ENCODE measurements at regions not wholly inside any gene's neighbourhood (a gene's known extent, or its start where the extent isn't known, plus 50 kb on each side); places are given as distances from the start of the nearest gene placed in this dataset.

DNA sequence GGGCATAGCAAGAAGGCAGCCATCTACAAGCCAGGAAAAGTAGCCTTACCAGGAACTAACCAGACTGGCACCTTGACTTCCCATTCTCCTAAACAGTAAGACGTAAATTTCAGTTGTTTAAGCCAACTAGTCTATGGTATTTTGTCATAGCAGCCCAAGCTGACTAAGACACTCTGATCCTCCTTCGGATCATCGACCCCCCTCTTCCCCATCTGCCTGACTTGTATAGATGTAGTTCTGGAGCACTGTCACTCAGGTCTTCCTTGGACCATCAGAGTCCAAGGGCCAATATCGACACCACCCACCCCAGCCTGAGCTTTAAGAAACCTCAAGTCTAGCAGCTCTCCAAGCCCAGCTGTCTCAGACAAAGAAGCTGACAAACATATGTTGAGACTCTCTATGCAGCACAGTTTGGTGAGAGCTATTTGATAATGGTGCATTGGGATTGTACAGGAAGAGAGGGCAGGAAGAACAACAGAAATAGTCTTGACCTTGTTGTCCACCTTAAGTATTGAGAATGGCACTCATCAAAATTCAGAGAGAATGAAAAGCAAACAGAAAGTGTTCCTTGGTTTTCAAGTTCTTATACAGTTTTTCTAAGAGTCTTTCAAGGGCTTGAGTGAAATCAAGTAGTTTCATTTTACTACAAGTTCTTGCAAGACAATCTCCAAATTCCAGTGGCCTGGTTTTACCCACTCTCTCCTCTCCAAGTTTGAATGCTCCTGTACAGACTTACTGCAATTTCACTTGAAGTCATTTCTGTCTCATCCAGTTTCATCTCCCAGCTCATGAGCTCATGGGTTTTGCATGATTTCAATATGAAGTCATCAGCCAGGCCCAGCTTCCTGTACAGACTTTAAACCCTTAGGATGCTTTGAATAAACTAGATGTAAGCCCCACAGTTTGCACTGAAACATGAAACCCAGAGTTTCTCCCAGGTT, 122.3 kb upstream of the RAI14 start:
- peak; percentile 32 for DNase-seq (ENCODE audit: low spot score)

DNA sequence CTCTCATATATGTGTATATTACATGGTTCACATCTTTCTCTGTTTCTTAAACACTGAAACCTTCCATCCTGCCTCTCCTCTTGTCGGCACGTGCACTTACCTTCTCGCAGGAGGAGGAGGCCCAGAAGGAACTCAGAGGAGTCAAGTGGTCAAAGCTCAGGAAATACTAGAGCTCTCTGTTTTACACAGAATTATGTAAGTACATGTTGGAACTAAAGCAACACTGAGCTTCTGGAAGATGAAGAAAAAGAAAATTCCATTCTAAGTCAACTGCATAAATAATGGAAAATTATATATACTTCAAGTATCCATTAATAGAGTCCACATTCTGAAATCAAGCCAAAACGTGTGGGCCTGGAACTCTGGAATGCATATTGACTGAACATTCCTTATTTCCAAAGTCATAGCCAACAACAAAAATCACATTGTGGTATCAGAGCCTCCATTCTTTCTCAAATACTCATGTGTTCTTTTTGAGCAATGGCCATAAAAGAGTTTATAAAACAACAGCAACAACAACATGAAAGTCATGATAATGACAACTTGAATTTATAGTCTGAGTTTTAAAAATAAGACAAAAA, 121.5 kb upstream of the RAI14 start:
- DNase-seq (ENCODE audit: low spot score), result peak; percentile 22

DNA sequence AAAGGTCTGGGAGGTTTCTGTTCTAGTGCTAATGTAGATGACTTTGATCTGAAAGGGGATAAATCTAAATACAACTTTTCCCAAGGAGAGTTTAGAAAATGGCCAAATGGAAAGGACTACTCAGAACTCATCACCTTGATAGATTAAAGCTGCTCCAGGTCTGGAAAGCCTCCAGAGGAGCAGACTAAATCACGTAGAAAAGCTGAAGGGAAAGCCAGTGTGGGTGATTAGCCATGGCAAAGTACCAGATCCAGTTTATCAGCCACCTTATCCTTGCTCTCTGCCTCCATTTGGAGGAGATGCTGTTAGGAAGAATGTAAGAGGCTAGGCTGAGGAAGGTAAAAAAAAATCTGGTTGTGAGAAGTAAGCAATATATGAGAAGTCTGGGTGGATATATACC, 120.7 kb upstream of the RAI14 start:
- DNase-seq (ENCODE audit: low spot score), result no peak

DNA sequence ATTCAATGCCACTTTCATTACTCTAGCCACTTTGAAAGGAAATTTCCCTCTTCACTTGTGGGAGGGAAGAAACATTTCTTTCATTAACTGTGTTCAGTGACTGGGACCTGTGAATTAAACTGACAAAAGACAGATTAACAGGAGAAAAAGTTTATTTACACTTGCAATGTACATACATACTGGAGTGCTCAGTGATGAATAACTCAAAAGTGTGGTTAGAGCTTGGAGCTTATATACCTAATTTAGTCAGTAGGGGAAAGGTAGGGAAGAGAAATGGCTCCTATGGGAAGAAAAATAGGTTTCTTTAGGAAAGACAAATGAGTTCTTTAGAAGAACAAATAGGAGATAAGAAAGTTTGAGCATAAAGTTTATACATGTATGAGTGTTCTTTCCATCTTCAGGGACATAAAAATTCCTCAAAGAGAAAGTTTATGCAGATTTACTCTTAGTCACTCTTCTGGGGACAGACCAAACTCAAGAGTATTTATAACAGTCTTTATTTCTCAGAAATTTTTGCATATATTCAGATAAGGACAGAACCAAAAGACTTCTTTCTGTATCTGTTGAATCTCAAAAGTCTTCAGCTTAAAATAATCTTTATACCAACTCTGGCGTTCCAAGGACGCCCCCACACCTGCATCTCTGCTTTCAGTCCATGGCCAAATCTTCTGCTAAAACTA, 120.0 kb upstream of the RAI14 start:
- no peak for DNase-seq (ENCODE audit: low spot score)

DNA sequence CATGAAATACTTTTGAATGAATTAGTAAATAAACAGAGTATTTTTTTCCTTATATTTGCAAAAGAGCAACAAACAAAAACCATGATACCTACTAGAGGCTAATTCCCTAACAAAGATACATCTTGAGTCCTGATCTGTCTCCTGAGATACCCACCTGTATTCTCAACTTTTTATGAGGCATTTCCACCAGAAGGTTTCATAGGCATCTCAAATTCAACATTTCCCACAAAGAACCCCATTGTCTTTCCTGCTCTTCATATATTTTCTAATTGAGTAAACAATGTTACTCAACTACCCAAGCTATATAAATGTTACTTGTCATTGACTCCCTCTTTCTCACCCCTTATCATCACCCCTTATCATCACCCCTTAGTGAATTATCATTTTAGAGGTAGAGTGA, 119.4 kb upstream of the RAI14 start:
- no peak for DNase-seq (ENCODE audit: low spot score)

DNA sequence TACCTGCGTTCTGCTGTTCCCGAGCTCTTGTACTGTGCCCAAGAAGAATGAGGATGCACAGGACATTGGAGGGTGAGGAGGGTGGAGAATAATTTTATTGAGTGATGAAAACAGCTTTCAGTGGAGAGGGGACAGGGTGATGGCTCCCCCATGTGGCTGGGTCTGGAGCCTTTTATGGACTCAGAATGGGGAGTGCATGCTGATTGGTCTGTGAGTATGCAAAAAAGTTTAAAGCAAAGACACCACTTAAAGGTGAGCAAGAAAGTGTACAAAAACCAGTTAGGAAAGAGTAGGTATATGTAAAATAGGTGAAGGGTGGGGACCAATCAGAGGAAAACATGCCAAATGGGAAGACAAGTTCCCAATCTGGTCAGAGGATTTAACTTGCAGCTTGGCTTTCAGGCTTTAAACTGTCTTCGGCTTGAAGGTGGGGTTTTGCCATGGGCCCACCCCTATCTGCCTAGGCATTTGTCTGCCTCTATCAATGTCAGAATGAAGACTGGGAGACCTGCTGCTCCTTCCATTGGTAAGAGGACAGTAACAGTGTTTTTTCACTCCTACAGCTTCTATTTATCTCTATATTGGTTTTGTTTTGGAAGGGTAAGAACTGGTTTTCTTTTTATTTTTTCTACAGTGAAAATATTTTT, 118.0 kb upstream of the RAI14 start:
- DNase-seq (ENCODE audit: low spot score), result no peak

DNA sequence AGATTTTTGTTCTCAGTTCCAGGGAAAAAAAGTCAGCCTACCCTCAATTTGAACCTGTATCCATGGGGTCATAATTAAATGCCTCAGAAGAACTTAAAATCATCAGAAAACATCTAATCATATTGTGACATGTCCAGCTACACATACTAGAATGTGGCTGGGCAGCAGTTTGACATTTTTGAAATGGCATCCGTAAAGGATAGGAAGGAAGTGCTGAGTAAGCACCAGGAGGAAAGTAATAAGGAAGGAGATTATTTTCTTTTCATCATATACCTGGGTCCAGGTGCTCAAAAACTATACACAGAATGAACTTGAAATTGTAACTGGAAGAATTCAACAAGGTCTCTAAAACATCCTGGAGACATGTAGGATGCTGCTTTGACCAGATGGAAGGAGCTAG, 116.9 kb upstream of the RAI14 start:
- DNase-seq (ENCODE audit: low spot score), result no peak

DNA sequence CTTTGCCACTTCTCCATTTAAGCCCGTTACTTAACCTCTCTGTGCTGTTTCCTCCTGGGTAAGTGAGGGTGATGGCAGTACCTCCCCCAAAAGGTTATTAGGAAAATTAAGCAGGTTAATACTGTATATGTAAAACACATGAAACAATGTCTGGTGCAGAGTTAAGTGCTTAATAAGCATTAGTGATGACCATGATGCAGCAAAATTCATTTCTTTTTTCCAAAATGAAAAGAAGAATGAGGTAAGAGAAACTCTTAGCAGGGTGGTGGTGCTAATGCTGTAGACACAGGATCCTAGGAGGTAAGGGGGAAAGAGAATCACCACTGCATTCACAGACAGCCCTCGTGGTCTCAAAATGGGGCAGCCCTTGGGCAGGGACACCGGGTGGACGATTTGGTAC, 115.1 kb upstream of the RAI14 start:
- DNase-seq (ENCODE audit: low spot score), result no peak

DNA sequence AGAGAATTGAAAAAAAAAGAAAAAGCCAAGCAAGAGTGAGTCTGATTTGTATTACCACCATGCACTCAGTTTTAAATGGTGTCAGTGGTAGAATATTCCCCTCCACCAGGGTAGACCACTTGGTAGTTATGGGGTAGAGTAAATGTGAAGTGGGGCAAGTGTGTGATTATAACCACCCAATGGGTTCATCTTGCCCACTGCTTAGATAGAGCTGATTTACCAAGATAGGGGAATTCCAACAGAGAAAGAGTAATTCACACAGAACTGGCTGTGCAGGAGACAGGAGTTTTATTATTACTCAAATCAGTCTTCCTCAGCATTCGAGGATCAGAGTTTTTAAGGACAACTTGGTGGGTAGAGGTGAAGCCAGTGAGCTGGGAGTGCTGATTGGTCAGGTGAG, 113.3 kb upstream of the RAI14 start:
- DNase-seq (ENCODE audit: low spot score), result no peak

DNA sequence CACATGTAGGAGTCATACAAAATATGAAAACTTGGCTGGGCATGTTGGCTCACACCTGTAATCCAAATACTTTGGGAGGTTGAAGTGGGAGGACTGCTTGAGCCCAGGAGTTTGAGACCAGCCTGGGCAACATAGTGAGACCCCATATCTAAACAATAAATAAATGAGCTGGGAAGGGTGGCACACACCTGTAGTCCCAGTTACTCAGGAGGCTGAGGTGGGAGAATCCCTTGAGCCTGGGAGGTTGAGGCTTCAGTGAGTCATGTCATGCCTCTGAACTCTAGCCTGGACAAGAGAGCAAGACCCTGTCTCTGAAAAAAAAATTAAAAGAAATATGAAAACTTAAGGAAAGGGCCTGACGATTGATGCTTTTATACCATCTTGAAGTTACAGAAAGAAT, 112.4 kb upstream of the RAI14 start:
- no peak for DNase-seq (ENCODE audit: low spot score)

DNA sequence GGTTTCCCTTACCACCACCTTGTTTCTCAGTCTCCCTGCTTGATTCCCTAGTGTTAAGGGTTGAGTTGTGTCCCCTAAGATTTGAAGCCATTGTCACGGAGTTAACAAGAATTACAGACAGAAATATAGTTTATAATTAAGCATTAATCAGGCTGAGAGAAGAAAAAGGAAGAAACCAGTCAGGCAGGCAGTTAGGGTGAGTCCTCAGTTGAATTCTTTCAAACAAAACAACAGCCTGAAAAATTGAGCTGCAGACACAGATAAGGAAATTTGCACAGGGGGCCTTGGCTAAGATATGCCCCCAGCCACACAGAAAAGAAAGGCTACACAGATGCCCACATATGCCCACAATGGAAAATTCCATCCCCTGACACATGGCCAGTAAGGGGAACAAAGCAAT, 111.7 kb upstream of the RAI14 start:
- DNase-seq (ENCODE audit: low spot score), result no peak

DNA sequence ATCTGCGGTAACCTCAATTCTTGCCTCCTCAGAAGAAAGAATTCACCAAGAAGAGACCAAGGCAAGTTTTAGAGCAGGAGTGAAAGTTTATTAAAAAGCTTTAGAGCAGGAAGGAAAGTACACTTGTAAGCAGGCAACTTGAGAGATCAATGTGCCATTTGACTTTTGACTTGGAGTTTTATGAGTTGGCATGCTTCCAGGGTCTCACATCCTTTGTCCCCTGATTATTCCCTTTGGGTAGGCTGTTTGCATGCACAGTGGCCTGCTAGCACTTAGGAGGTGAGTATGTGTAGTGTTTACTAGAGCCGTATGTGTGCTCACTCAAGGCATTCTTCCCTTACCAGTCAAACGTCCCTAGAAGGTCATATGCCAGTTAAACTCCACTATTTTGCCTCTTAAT, 111.0 kb upstream of the RAI14 start:
- no peak for DNase-seq (ENCODE audit: low spot score)

DNA sequence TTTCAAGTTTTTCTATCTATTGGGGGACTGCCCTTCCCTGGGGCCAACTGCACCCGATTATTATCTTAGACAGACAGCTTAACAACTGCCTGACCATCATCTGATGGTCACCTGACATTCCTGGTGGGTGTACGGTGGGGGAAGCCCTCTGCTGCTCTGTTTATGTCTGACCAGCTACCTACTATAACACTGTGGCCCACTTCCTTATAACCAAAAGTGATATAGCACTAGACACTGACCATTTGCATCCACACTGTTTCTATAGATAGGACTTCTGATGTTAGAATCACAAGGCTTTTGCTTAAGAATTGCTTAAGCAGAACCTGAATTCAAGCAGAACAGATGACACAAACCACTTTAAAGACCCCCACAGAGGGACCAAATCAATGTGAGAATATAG, 110.5 kb upstream of the RAI14 start:
- no peak for DNase-seq (ENCODE audit: low spot score)

DNA sequence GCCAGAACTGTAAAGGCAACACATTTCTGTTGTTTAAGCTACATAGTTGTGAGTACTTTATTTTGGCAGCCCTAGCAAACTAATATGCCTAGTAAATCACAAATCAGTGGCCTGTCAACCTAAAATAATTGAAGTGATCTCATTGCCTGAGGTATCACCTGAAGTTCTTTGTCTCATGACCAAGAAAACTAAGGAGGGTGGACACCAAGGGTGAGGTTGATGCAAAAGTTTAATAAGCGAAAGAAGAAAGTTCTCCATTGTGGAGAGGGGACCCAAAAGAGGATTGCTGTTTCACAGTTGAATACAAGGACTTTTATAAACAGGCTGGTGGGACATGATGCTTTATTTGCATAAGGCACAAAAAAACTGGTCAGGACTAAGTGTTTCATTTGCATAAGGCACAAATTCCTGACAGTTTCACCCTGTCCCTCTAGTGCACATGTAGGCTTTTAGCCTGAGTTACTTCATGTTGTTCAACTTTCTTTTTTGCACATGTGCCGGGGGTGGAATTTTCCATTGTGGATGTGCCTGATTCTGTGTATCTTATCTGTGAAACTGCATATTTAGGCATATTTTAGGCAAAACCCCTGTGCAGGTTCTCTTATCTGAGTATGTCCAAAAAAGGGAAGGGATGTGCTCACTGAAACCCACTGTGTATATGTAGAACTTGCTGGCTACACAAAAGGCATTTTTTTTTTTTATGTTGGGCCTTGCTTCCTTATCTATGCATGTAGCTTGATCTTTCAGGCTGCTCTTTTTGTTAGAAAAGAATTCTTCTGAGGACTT, 108.6 kb upstream of the RAI14 start:
- DNase-seq (ENCODE audit: low spot score), result no peak

DNA sequence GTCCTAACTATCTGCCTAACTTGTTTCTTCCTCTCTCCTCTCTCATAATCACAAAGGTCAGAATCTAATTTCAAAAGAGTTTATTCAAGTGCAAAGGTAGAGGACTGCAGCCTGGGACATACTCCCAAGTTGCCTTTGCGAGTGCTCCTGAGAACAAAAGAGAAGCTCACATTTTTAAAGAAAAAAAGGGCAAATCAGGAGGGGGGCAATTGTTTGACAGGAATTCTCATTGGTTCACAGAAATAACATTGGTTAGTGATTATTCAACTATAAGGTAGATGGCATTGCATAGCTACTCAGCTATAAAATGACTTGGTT, 108.1 kb upstream of the RAI14 start:
- no peak for DNase-seq (ENCODE audit: low spot score)

DNA sequence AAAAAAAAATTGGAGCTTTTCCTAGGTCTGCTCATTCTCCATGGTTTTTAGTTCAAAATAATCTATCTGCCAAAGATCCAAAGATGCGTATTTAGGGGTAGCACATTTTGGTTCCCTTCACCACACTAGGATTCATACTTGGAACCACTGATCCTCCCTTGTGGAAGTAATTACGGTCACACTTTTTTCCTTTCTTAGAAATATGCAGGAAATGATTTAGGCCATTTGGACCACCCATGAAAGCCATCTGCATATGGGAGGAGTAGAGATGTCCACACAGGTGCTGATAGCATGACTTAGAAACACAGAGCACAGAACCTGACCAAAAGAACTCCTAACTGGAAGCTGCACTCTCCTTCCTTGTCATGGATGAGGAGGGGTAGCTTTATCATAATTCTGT, 105.9 kb upstream of the RAI14 start:
- no peak for DNase-seq (ENCODE audit: low spot score)

DNA sequence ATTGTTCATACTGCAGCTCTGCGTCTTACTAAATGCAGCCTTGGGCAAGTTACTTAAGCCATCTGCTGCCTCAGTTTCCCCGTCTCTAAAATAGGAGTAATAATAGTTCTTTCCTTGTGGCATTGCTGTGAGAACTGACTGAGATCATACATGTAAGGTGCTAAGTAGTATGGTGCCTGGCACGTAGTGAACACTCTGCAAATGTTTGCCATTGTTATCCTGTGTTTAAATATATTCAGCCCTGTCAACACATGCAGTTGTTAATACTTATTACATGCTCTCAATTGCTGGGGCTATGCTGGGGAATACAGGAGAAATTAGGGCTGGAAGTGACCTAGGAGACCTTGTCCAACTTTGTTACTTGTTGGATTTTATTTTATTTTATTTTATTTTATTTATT, 105.2 kb upstream of the RAI14 start:
- DNase-seq (ENCODE audit: low spot score), result no peak

DNA sequence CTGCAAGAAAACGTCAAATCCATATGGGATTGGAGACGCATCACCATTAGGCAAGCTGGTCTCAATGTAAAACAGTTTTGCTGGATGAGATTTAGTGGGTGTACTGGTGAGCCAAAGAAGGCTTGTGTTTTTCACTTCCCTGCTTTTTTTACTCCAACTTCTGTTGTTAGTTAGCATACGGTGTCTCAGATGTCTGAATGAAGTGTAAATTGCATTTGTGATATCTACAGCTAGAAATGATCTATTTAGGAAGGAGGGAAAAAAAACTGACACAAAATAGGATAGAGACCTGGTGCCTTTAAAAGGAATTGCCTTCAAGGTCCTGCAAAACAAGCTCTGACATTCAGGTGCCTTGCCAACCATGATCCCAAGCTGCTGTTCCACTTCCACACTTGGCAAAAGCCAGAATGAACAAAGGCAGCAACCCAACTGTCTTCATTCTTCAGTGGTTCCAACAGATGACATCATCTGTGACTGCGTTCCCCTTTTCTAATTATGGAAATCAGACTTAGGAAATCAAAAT, 104.2 kb upstream of the RAI14 start:
- DNase-seq (ENCODE audit: low spot score), result no peak

DNA sequence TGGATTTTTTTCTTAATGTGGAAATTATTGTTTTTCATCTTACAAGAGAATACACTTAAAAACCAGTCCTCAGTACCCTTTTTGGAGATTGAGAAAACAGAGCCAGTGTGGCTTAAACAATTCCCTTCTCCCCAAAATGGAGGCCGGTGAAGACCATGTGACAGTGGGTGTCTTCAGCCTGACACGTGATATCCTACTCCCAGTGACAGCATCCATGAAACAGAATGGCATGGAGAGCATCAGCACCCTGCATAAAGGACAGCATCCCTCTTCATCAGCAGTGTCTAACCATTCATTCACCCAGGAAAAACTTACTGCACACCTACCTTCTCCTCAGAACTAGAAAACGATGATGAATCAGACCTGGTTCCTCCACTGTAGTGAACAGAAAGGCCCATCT, 103.4 kb upstream of the RAI14 start:
- DNase-seq (ENCODE audit: low spot score), result no peak

DNA sequence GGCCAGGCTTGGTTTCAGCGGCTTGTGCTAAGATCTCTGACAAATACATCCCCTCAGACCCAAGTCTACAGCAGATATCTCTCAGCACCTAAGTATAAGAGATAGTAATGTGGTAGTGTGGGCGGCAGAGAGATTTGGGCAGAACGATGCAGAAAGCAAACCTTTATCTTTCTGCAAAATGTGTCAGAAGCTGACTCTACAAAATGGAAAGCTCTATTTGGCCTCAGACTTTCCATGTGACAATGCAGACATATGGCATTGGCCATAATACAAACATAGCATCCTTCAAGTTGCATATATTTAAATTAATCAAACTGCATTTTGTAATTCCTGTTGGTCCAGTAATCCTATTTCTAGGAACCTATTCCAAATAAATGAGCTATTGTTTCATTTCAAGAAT, 102.5 kb upstream of the RAI14 start:
- no peak for DNase-seq (ENCODE audit: low spot score)

DNA sequence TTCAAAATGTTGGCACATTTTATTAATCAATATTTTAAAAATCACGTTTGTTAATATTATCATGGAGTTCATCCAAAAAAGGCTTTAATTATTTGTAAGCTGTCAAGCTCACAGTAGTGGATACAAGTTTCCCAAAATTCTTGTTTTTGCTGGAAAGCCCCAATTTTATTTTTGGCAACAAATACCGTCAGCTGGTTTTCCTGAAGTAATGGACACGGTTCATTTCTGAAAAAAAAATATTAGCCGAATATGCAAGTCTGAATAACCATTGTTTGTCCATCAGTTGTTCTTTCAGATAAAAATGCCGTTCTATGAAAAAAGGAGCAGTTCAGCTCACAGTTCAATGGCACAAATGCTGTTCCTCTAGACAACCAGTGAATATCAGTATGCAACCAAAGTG, 101.5 kb upstream of the RAI14 start:
- DNase-seq (ENCODE audit: low spot score), result no peak
